ENCODE measurements at regions not wholly inside any gene's neighbourhood (a gene's known extent, or its start where the extent isn't known, plus 50 kb on each side); places are given as distances from the start of the nearest gene placed in this dataset.
A peak's percentile ranks its signal among the peaks of the same experiment; 100 is the strongest.

DNA sequence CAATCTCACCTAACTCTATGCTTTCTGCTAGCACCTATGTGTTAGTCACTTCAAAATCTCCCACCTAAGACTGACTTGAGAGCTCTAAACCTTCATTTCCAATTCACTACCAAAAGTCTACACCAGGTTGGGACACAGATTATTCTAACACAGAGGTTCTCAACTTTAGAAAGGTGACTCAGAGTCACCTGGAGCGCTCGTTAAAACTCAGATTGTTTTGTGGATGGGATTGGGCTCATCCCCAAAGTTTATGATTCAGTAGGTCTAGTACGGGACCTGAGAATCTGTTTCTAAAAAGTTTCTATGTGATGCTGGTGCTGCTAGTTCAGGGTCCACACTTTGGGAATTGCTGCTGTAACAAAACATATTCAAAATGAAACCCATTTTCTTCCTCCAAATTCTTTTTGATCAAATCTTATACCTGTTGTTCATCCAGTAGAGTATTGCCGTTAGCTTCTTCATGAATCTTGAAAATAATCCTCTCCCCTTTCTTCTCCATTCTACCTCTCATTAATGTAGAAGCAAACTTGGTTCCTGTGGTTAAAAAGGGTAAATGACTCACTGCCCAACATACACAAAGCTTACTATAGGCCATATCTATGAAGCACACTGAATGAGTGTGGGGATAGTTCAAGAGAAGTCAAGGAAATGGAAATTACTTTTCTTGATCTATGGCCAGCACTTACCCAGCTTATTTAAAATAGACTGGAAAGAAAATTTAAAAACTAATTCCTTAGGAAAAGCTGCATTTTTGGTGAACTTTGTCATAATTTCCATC, 206.7 kb downstream of the KIF21A start:
- ChIA-PET CTCF (ENCODE audit: partially characterized antibody) (no interaction called here), POLR2A (ENCODE audit: partially characterized antibody) (no interaction called here)
- H2BK20ac ChIP-seq (ENCODE audit: low read length): no peak overlapping the region
- no peaks in the 10 kb centered on the region for H3K4me1 ChIP-seq (replicated peaks in 1 of 4; ENCODE audit: control insufficient read depth in 3 of 4, insufficient read depth in 4 of 4, low read length in 3 of 4)
- H3K36me3 ChIP-seq (ENCODE audit: control insufficient read depth in 2 of 4, insufficient read depth in 4 of 4, low read length in 3 of 4): no peaks in the 10 kb centered on the region
- H3K56ac ChIP-seq (replicated peaks; ENCODE audit: insufficient read length, low read depth, low read length): no peak overlapping the region
- H2BK120ac ChIP-seq (replicated peaks; ENCODE audit: low read depth, low read length): no peak overlapping the region
- no peaks in the 10 kb centered on the region for H3K9me3 ChIP-seq (ENCODE audit: insufficient read depth in 2 of 2, low read depth in 1 of 2, low read length in 1 of 2)
- FAIRE-seq (no peak), DNase-seq (ENCODE audit: low read depth in 1 of 2, low spot score in 2 of 2) (no peak)
- H3K23me2 ChIP-seq (ENCODE audit: low read depth, low read length): no peaks in the 10 kb centered on the region
- no peak overlapping the region for H2BK5ac ChIP-seq (ENCODE audit: low read depth, low read length)
- no peak overlapping the region for H4K5ac ChIP-seq (ENCODE audit: insufficient read length, low read depth, low read length)
- H3K18ac ChIP-seq (ENCODE audit: extremely low read depth, low read length): no peak overlapping the region
- no peak overlapping the region for H3K14ac ChIP-seq (ENCODE audit: insufficient read length)
- H2AK5ac ChIP-seq (ENCODE audit: low read depth, low read length): no peak overlapping the region
- no peaks in the 10 kb centered on the region for H4K20me1 ChIP-seq (replicated peaks in 1 of 2; ENCODE audit: control insufficient read depth in 1 of 2, insufficient read depth in 2 of 2, low read length in 2 of 2)
- H2AFZ ChIP-seq (ENCODE audit: low read length): peak overlapping the region; percentile 3
- no peak overlapping the region for H3K4ac ChIP-seq (replicated peaks; ENCODE audit: insufficient read length, low read depth, low read length)
- H3K27ac ChIP-seq (ENCODE audit: low read depth, low read length): no peak overlapping the region
- no peak overlapping the region for H3K4me2 ChIP-seq (ENCODE audit: insufficient read depth in 1 of 2, low read depth in 2 of 2, low read length in 2 of 2)
- H3K9ac ChIP-seq (replicated peaks in 1 of 4; ENCODE audit: extremely low read depth in 1 of 4, low read depth in 3 of 4, low read length in 3 of 4): no peak overlapping the region
- H2BK15ac ChIP-seq (ENCODE audit: low read length): no peak overlapping the region
- no peaks in the 10 kb centered on the region for H3K27me3 ChIP-seq (replicated peaks in 1 of 4; ENCODE audit: control insufficient read depth in 3 of 4, extremely low read depth in 1 of 4, insufficient read depth in 3 of 4, low read length in 3 of 4)
- no peaks in the 10 kb centered on the region for H3K79me1 ChIP-seq (ENCODE audit: low read depth, low read length)
- 93% methylated on average over 4 of the region's 4 CpGs; no CpG with 5 or more reads in 1 of the 2 experiments for WGBS, 2 experiments (ENCODE audit: extremely low coverage in 1 of 2, insufficient coverage in 1 of 2, insufficient read length in 1 of 2, insufficient replicate concordance in 2 of 2, low coverage in 1 of 2, low lambda C conversion rate in 2 of 2, missing lambda C conversion rate in 1 of 2)
- no peak overlapping the region for H4K91ac ChIP-seq (replicated peaks; ENCODE audit: insufficient read length, low read length)
- no peak overlapping the region for H3K4me3 ChIP-seq (ENCODE audit: extremely low read depth in 1 of 4, insufficient read depth in 2 of 4, low read depth in 3 of 4, low read length in 4 of 4)
- H4K8ac ChIP-seq (ENCODE audit: extremely low read depth, insufficient read depth, low read length): no peak overlapping the region
- no peak overlapping the region for H2BK12ac ChIP-seq (ENCODE audit: low read depth, low read length)
- H3K79me2 ChIP-seq (ENCODE audit: control insufficient read depth in 1 of 2, insufficient read depth in 2 of 2, low read length in 2 of 2): no peaks in the 10 kb centered on the region
- H3K23ac ChIP-seq (ENCODE audit: insufficient read length): no peak overlapping the region
- TF ChIP-seq, protein P1, sequence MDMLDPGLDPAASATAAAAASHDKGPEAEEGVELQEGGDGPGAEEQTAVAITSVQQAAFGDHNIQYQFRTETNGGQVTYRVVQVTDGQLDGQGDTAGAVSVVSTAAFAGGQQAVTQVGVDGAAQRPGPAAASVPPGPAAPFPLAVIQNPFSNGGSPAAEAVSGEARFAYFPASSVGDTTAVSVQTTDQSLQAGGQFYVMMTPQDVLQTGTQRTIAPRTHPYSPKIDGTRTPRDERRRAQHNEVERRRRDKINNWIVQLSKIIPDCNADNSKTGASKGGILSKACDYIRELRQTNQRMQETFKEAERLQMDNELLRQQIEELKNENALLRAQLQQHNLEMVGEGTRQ (IDR thresholded peaks at IDR 0.05; ENCODE audit: low read length): no peak
- TF ChIP-seq BRCA1 (IDR thresholded peaks at IDR 0.05; ENCODE audit: low read depth, low read length) (no peak), HDAC6 (IDR thresholded peaks at IDR 0.05; ENCODE audit: low read depth, low read length) (no peak), SIN3A (conservative IDR thresholded peaks at IDR 0.05 in 1 of 2, IDR thresholded peaks at IDR 0.05 in 1 of 2; ENCODE audit: low read depth in 1 of 2, low read length in 2 of 2) (no peak), TBP (IDR thresholded peaks at IDR 0.05; ENCODE audit: low read depth, low read length) (no peak), EZH2 (IDR thresholded peaks at IDR 0.05; ENCODE audit: low read depth, low read length, severe bottlenecking) (no peak), JUN (IDR thresholded peaks at IDR 0.05; ENCODE audit: low read depth, low read length) (no peak), ZNF274 (IDR thresholded peaks at IDR 0.05; ENCODE audit: borderline replicate concordance, extremely low read depth, low read length) (no peak), SIRT6 (IDR thresholded peaks at IDR 0.05; ENCODE audit: low read length) (no peak), SAP30 (IDR thresholded peaks at IDR 0.05; ENCODE audit: insufficient read depth, insufficient replicate concordance, low read length) (no peak)
